ENCODE measurements at regions not wholly inside any gene's neighbourhood (a gene's known extent, or its start where the extent isn't known, plus 50 kb on each side); places are given as distances from the start of the nearest gene placed in this dataset.

- no peaks in the 10 kb centered on the region for H3K27me3 ChIP-seq
- intact Hi-C loops (cut with DNase I), result no loop called here
- DNase-seq, result peak in 5 of 7 donors; percentile 48 to 69 (median 54)
- no peaks in the 10 kb centered on the region for H3K9me3 ChIP-seq (replicated peaks in 1 of 3)
- H3K36me3 ChIP-seq (replicated peaks in 1 of 2), result no peaks in the 10 kb centered on the region
- H3K27ac ChIP-seq, result no peak overlapping the region
- TF ChIP-seq CTCF (IDR thresholded peaks at IDR 0.05), result no peak
- no peak for TF ChIP-seq POLR2A (IDR thresholded peaks at IDR 0.05)
- 59 to 75% (median 70%) methylated on average over 9 to 11 of the region's 11 CpGs for WGBS, 4 donors
- peaks cover 0 to 9% of the 10 kb centered on the region in 2 donors for H3K4me1 ChIP-seq (replicated peaks in 1 of 2)
- no peak overlapping the region for H3K4me3 ChIP-seq
Observed at GRCh38 chr6:44010411-44011349, 116.6 kb downstream of the MRPL14 start.

- H3K27me3 ChIP-seq, result no peaks in the 10 kb centered on the region
- H3K27ac ChIP-seq, result no peak overlapping the region
- peaks cover 10 to 16% of the 10 kb centered on the region in 2 donors for H3K4me1 ChIP-seq (replicated peaks in 1 of 2)
- intact Hi-C loops (cut with DNase I), result no loop called here
- H3K36me3 ChIP-seq (replicated peaks in 1 of 2), result no peaks in the 10 kb centered on the region
- DNase-seq, result peak; percentile 18 to 71 (median 54)
- H3K9me3 ChIP-seq (replicated peaks in 1 of 3), result no peaks in the 10 kb centered on the region
- no peak overlapping the region for H3K4me3 ChIP-seq
- TF ChIP-seq CTCF (IDR thresholded peaks at IDR 0.05) (no peak), POLR2A (IDR thresholded peaks at IDR 0.05) (no peak)
- WGBS, 4 donors, result 67 to 74% (median 71%) methylated on average over 11 of the region's 11 CpGs
Observed at GRCh38 chr6:44009425-44010321, 117.6 kb downstream of the MRPL14 start.

- peak in 1 of 7 donors; percentile 7 for DNase-seq
Observed at GRCh38 chr6:44008821-44009370, 118.4 kb downstream of the MRPL14 start.

More at GRCh38 chr6:44008821-44009370, 118.4 kb downstream of the MRPL14 start:
- Histone ChIP-seq H3K4me1 (replicated peaks in 1 of 2) (peaks cover 11 to 17% of the 10 kb centered on the region in 2 donors), H3K27me3 (no peaks in the 10 kb centered on the region), H3K9me3 (replicated peaks in 1 of 3) (no peaks in the 10 kb centered on the region), H3K27ac (no peak overlapping the region), H3K4me3 (no peak overlapping the region), H3K36me3 (replicated peaks in 1 of 2) (no peaks in the 10 kb centered on the region)
- TF ChIP-seq POLR2A (IDR thresholded peaks at IDR 0.05) (no peak), CTCF (IDR thresholded peaks at IDR 0.05) (no peak)
- intact Hi-C loops (cut with DNase I), result no loop called here
- WGBS, 4 donors, result 90 to 96% (median 94%) methylated on average over 8 of the region's 8 CpGs
